NT2/D1 (cell line): ENCODE measurements at regions not wholly inside any gene's neighbourhood (a gene's known extent, or its start where the extent isn't known, plus 50 kb on each side); places are given as distances from the start of the nearest gene placed in this dataset.

Source experiments
- DNase-seq: peaks from one replicate; pipeline ENCODE4 v3.0.0-alpha.2; 2011; ENCODE audit warnings: low read depth, low spot score
- H3K27me3 ChIP-seq: 2 replicates; pipeline ENCODE4 v1.6.0; 2011; ENCODE audit warnings: mild to moderate bottlenecking; ENCODE audit not compliant: insufficient read length, insufficient read depth
- H3K36me3 ChIP-seq: 2 replicates; pipeline ENCODE4 v1.6.1; 2011; ENCODE audit warnings: mild to moderate bottlenecking, low read length, mixed read lengths; ENCODE audit not compliant: insufficient read depth, insufficient read length
- H3K4me1 ChIP-seq: 2 replicates; pipeline ENCODE4 v1.5.1; 2011; ENCODE audit not compliant: insufficient read depth, insufficient read length
- H3K4me3 ChIP-seq: 2 replicates; pipeline ENCODE4 v1.5.1; 2011; ENCODE audit warnings: low read depth; ENCODE audit not compliant: insufficient read length
- H3K9ac ChIP-seq: 2 replicates; pipeline ENCODE4 v1.6.0; 2011; ENCODE audit warnings: low read depth; ENCODE audit not compliant: insufficient read length
- H3K9me3 ChIP-seq: 2 replicates; pipeline ENCODE4 v1.5.1; 2011; ENCODE audit warnings: mild to moderate bottlenecking, low read length; ENCODE audit not compliant: insufficient read depth
- SUZ12 ChIP-seq: IDR thresholded peaks from 2 replicates; pipeline ENCODE4 v1.6.1; 2011; ENCODE audit not compliant: insufficient read length, insufficient read depth; ENCODE audit errors: extremely low read depth
- YY1 ChIP-seq: IDR thresholded peaks from 2 replicates; pipeline ENCODE4 v1.6.1; 2011; ENCODE audit not compliant: insufficient read length, insufficient read depth
- ZNF274 ChIP-seq: IDR thresholded peaks from 2 replicates; pipeline ENCODE4 v1.6.1; 2011; ENCODE audit warnings: mild to moderate bottlenecking, low read depth, low read length

DNA sequence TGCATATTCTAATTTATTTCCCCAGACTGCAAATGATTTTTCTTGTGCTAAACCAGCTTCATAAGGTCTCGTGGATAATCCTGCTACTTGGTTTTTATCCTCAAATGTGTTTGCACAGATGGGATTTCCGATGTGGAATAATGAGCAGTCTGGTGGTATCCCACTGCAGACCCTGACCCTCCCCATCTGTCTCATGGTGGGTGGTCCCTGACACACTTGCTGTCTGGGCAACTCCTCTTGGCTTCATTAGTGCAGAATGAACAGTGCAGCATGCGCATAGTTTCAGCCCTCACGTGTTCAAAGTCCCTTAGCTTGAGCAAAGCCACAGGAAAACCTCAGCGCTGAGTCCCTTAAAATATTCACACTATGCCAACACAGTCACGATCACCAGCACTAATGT, 996.5 kb downstream of the AACS start:
- no peak for DNase-seq
- no peaks in the 10 kb centered on the region for H3K27me3 ChIP-seq
- TF ChIP-seq ZNF274 (no peak), SUZ12 (no peak), YY1 (no peak)
- H3K4me3 ChIP-seq, result no peak overlapping the region
- no peaks in the 10 kb centered on the region for H3K9me3 ChIP-seq
- no peaks in the 10 kb centered on the region for H3K36me3 ChIP-seq
- H3K9ac ChIP-seq, result no peak overlapping the region
- no peaks in the 10 kb centered on the region for H3K4me1 ChIP-seq

DNA sequence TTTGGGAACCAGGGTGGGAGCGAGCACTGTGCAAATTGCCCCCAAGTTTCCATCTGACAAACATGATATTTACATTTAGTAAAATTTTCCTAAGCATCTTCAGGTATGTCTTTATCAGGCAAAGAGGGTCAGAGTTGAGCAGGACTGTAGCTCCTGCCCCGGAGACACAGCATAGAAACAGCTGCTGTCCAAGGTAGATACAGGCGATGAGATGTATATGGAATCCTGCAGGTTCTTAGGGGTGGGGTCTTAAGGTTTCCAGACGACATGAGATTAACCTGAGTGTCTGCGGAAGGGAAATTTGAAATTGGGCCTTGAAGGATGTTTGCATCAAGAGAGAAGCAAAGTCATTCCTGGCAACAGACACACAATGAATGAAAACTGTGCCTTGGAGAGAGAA, 998.8 kb downstream of the AACS start:
- TF ChIP-seq SUZ12 (no peak), ZNF274 (no peak), YY1 (no peak)
- Histone ChIP-seq H3K4me1 (no peaks in the 10 kb centered on the region), H3K4me3 (no peak overlapping the region), H3K9me3 (no peaks in the 10 kb centered on the region), H3K27me3 (no peaks in the 10 kb centered on the region), H3K9ac (no peak overlapping the region), H3K36me3 (no peaks in the 10 kb centered on the region)
- no peak for DNase-seq

DNA sequence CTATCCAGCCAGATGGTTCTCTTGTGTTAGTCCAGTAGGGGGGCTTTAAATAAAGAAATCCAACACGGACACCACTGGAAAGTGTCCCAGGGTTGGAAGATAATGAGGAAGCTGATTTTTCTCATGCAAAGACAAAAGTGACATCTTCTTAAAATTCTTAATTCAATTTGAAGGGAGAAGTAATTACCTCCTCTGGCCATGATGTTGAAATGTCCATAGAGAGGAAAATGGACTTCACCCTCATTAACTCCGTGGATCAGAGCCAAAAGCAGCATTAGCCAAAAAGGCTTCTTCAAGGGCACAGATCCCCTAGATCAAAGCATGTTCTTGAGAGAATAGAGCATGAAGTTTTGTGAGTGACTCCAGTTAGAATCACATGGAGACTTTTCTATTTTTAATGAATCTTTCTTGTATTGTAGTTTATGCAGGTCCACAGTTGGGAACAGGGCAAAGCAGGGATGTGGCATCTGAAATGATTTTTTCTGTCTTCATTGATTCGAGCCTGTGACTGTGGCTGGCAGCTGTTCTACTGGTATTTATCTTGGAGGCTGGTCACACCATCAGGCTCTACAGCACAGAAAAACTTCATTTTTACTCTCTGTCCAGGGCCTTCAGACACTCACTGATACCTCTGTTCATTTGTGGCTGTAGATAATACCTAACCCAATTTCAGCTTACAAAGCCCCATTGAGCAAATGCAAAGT, 1002.5 kb downstream of the AACS start:
- Histone ChIP-seq H3K9ac (no peak overlapping the region), H3K4me1 (no peaks in the 10 kb centered on the region), H3K27me3 (no peaks in the 10 kb centered on the region), H3K9me3 (peaks cover 25% of the 10 kb centered on the region), H3K4me3 (no peak overlapping the region), H3K36me3 (no peaks in the 10 kb centered on the region)
- no peak for TF ChIP-seq YY1
- TF ChIP-seq ZNF274, result no peak
- TF ChIP-seq SUZ12, result no peak
- no peak for DNase-seq

DNA sequence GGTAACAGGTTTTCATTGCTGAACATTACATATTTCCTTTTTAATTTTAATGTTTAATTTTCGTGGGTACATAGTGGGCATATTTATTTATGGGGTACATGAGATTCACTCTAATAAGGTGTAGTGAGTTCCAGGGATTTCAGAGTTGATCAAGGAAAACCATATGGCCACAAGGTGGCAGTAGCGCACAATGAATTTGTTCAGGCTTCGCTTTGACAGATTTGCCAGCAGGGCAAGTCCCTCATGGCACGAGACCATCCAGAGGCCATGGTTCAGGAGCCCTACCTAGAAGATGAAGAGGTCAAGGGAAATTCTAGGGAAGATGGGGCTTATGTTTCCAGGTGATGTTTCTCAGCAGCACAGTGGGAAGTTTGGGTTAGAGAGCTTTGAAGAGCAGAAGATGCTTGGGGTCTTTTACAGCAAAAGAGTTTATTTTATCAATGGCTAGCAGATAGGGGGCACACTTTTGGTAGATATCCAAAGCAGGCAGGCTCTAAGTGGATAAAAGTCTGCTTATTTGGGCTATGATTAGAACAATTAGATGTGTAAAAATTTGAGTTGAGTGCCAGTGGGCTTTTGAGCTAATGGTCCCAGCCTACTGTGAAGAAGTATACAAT, 1004.4 kb downstream of the AACS start:
- H3K36me3 ChIP-seq, result no peaks in the 10 kb centered on the region
- H3K9ac ChIP-seq, result no peak overlapping the region
- H3K4me3 ChIP-seq, result no peak overlapping the region
- DNase-seq, result peak; percentile 78
- no peaks in the 10 kb centered on the region for H3K4me1 ChIP-seq
- H3K9me3 ChIP-seq, result peaks cover 25% of the 10 kb centered on the region
- no peaks in the 10 kb centered on the region for H3K27me3 ChIP-seq
- no peak for TF ChIP-seq YY1
- TF ChIP-seq SUZ12, result no peak
- TF ChIP-seq ZNF274, result no peak

DNA sequence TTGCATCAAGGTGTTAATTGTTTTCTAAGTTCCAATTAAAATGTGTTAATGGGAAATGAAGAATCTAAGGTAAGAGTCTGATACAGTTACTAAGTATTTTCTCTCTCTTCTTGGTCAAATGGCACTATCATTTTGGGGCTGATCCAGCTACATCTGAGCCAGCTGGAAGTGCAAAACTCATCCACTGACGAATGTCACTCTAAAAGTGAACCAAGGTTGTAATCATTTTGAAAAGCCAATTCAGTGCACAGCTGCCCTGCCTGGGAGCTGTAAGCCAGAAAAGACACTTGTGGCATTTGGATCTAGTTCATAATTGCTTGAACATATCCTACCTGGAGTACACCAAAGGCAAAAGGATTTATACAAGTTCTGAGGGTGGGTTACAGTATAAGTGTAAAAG, 1011.3 kb downstream of the AACS start:
- no peaks in the 10 kb centered on the region for H3K4me1 ChIP-seq
- no peak for DNase-seq
- no peak for TF ChIP-seq YY1

DNA sequence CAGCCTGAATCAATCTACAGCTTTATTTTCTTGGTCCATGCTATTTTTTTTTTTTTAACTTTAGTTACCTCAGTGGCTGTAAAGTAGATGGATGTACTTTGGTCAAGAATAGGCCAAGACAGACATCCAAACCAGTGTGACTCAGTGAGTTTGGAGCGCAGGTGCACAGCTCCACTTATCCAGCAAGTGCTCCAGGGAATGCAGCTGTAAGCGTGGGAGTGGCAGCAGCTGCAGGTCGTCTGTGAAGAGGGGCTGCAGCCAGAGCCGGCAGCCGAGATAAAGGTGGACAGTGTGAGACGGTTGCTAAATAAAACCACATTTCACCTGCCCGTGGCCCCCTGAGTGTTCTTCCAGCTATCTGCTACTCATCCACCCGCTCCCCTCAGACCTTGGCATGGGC, 1018.7 kb downstream of the AACS start:
- no peak for DNase-seq
- H3K36me3 ChIP-seq, result no peaks in the 10 kb centered on the region
- no peaks in the 10 kb centered on the region for H3K27me3 ChIP-seq
- no peak for TF ChIP-seq YY1
- no peak for TF ChIP-seq ZNF274
- TF ChIP-seq SUZ12, result no peak
- no peak overlapping the region for H3K4me3 ChIP-seq
- no peaks in the 10 kb centered on the region for H3K9me3 ChIP-seq
- H3K9ac ChIP-seq, result no peak overlapping the region
- no peaks in the 10 kb centered on the region for H3K4me1 ChIP-seq

More for the DNA sequence above, 1011.3 kb downstream of the AACS start:
- Histone ChIP-seq H3K9me3 (peaks cover 6% of the 10 kb centered on the region; the same call in 1 of the 2 replicates), H3K4me3 (no peak overlapping the region), H3K9ac (no peak overlapping the region), H3K36me3 (no peaks in the 10 kb centered on the region), H3K27me3 (no peaks in the 10 kb centered on the region)

DNA sequence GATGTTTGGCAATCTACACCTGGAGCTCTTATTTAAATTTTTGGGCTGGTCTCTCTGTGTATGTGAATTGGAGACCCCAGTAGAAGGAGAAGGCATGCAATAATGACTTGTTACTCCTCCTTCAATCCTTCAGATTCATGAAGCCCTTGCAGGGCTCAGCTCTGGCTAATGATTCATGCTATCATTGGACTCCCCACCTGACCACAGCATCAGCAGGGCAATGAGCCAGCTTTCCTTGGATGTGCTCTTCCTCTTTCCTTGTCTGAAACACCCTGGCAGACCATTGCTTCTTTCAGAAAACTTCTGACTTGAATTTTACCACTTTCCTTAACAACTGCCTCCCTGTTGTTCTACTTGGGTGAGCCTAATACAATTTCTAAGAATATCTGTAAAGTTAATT, 1019.2 kb downstream of the AACS start:
- Histone ChIP-seq H3K9ac (no peak overlapping the region), H3K36me3 (no peaks in the 10 kb centered on the region), H3K27me3 (no peaks in the 10 kb centered on the region), H3K9me3 (no peaks in the 10 kb centered on the region), H3K4me1 (no peaks in the 10 kb centered on the region), H3K4me3 (no peak overlapping the region)
- TF ChIP-seq ZNF274 (no peak), SUZ12 (no peak), YY1 (no peak)
- DNase-seq, result no peak

DNA sequence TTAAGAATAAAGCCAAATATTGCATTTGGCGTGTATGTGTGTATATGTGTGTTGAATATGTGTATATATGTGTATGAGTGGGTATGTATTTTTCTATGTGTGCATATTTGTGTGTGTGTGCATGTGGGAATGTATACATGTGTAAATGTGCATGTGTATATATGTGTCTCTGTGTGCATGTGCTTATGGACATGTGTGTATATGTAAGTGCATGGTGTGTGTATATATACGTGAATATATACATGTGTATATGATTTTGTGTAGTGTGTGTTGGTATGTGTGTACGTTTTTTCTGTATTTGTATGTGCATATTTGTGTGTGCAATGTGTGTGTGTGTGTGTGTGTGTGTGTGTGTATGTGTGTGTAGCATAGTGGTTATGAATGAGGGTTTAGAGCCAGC, 1021.0 kb downstream of the AACS start:
- Histone ChIP-seq H3K36me3 (no peaks in the 10 kb centered on the region), H3K9ac (no peak overlapping the region), H3K4me1 (no peaks in the 10 kb centered on the region), H3K27me3 (no peaks in the 10 kb centered on the region), H3K9me3 (no peaks in the 10 kb centered on the region), H3K4me3 (no peak overlapping the region)
- DNase-seq, result no peak
- TF ChIP-seq YY1, result no peak
- no peak for TF ChIP-seq SUZ12
- no peak for TF ChIP-seq ZNF274
